Cardiac septum (tissue), 1 donor: ENCODE measurements at regions not wholly inside any gene's neighbourhood (a gene's known extent, or its start where the extent isn't known, plus 50 kb on each side); places are given as distances from the start of the nearest gene placed in this dataset.

ENCODE experiments used
- DNase-seq: peaks from one replicate; pipeline ENCODE4 v3.0.0-alpha.2; 2020; ENCODE audit warnings: low spot score
- intact Hi-C: fragments of 100-400 bp; cut with DNase I; formaldehyde crosslinking; loops from one replicate; pipeline ENCODE4 v1.14.0; 2022
- donor health status: DM: no; HTN: no; CAD: no.

DNA sequence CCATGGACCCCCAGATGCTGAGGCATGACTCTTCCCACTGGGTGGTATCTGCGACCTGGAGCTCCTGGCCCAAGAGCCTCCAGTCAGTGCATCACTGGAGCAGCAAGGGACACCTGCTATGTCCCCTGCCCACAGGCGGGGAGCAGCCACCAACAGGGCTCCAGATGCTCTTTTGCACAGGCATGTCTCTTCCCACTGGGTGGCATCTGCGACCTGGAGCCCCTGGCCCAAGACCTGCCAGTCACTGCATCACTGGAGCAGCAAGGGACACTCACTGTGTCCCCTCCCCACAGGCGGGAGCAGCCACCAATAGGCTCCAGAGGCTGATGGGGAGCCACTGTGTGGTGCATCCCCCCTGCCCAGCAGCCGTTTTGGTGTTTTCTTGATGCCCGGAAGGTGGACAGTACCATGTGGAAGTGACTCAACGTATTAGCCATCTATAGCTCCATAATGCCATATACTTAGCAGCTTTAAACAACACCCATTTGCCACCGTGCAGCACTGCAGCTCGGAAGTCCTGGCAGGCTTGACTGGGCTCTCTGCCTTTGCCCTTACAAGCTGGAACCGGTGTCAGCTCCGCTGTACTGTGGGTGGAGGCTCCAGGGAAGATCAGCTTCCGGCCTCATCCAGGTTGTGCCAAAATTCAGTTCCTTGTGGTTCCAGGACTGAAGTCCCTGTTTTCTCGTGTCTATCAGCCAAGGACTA is 124.9 kb upstream of the CST7 start:
- DNase-seq, result peak; percentile 47
- intact Hi-C loops, result no loop called here

DNA sequence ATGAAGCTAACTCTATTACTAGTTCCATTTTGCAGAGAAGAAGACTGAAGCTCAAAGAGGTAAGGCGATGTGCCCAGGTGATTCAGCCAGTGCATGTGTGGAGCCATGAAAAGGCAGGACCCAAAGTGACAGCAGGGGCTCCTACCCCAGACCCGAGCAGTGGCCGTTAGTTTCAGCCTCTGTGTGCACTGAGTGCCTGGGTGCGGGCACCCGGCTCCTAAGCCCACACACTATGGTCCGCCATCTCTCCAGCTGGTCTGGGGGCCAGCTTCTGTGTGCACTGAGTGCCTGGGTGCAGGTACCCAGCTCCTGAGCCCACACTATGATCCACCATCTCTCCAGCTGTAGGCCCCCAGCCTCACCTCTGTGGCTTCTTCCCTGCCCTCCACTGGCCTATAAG is 123.5 kb upstream of the CST7 start:
- intact Hi-C loops, result no loop called here
- DNase-seq, result peak; percentile 71

DNA sequence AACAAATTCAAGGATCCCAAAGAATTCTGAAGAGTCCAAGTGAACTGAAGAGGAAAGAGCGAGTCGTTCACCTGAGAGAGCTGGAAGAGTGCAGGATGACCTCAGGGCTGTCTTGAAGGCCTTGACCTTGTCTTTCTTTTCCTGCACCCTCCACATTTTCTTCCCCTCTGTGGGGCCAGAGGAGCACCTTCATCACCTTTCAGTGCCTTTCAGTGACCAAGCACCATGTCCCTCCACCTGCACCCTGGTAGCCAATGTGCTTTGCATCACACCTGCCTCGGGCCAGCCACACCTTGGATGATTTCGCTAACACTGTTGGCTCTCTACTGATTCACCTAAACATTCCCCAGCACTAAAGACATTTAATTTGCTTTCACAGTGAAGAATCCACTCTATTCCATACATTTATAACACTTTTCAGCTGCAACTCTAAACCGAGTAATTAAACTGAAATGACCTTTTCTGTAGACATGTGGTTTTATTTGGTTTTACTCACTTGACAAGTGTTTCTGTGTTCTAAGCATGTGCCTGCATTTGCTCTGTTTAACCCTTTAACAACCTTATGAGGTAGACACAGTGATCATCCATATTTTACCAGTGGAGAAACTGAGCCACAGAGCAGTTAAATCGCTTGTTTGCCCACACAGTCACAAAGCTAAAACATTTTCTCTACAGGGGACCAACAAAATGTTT is 121.3 kb upstream of the CST7 start:
- DNase-seq, result peak; percentile 38
- intact Hi-C loops, result no loop called here

- intact Hi-C loops, result no loop called here
- no peak for DNase-seq
Measured at GRCh38 chr20:24828992-24829648, 119.9 kb upstream of the CST7 start.

GRCh38 chr20:24829649-24830370 is 119.3 kb upstream of the CST7 start:
- intact Hi-C loops, result no loop called here
- DNase-seq, result peak; percentile 56

DNA sequence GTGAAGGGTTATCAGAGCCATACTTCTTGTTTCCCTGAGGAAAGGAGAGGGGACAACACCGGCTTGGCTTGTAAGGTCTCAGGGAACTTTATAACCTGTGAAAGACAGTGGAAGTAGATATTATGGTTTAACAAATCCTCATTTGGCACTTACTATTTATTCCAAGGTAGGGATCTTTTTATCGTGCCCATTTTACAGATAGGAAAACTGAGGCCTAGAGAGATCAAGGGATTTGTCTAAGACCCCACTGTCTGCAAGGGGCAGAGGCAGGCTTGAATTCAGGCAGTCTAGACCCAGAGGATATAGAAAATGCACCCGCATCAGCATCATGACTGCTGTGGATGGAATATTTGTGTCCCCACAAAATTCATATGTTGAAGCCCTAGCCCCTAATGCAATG is 118.4 kb upstream of the CST7 start:
- intact Hi-C loops, result no loop called here
- peak; percentile 17 for DNase-seq

- intact Hi-C loops, result no loop called here
- DNase-seq, result no peak
Measured at GRCh38 chr20:24831232-24831631, 117.8 kb upstream of the CST7 start.

DNA sequence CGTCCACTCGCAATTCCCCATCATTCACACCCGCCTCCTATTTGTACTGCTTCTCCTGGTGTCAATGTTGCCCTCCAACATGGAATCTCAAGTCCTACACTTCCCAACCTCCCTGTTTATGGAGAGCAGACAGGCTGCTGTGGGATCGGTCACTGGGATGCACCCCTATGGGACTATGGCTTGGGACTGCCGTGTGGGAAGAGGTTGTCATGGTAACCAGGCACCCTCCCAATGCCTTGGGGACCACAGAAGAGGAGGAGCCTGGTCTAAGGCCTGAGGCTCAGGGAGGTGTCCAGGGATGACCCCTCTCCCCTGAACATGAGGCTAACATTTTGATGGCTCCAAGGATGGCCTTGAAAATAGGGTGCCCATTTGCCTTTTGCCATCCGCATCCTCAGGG is 116.6 kb upstream of the CST7 start:
- peak; percentile 56 for DNase-seq
- intact Hi-C loops, result no loop called here

DNA sequence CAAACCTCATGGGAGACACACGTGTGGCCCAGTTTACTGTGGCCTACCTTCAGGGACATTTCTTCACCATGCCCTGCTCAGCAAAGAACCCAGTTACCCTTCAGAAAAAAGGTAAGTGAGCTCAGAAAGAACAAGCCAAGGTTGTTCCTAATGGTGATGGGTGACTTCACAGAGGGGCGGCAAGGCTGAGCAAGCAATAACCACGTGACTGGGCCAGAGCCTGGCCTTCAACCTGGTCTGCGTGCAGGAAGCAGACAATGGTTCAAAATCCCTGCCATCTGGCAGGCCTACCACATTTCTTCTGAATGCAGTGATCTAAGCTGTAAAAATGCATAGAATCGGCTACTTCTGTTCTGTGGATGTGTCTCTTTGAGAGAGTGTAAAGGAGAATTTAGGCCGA is 115.5 kb upstream of the CST7 start:
- intact Hi-C loops, result no loop called here
- peak; percentile 29 for DNase-seq

DNA sequence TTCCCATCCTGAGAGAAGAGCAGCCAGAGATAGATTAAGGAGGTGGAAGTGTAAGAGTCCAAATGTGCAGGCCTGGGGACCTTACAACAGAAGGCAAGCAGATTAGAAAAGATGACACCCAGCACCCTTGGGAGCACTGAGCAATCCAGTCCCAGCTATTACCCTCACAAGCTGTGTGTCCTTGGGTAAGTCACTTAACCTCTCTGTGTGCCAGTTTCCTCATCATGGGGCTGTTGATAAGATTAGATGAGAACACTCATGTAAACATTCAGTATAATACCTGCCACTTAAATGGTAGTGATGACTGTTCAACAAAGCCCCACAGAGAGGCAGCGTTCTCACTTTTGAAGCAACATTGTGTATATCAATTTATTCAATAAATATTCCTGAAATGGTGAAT is 114.8 kb upstream of the CST7 start:
- intact Hi-C loops, result no loop called here
- no peak for DNase-seq

DNA sequence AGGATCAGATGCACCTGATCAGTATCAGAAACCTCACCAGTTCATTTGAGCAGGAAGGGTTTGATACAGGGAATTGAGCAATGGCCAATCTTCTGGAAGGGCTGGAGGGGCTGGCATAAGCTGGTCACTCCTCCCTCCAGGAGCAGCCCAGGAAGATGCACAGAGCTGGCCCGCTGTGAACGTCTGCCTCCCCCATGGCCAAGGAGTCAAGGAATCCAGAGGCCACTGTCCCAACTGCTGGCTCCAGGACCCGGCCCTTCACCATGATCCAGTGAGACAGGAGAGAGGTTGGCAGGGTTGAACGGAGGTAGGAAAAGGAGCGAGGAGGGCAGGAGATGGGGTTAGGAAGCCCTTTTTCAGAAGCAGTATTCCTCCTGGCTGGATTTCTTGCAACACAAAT is 113.9 kb upstream of the CST7 start:
- DNase-seq, result peak; percentile 50
- intact Hi-C loops, result no loop called here

GRCh38 chr20:24836041-24836533 is 113.0 kb upstream of the CST7 start:
- intact Hi-C loops, result no loop called here

GRCh38 chr20:24836661-24837299 is 112.3 kb upstream of the CST7 start:
- DNase-seq, result peak; percentile 19
- intact Hi-C loops, result no loop called here

More at GRCh38 chr20:24836041-24836533, 113.0 kb upstream of the CST7 start:
- peak; percentile 38 for DNase-seq

GRCh38 chr20:24837781-24838450 is 111.2 kb upstream of the CST7 start:
- intact Hi-C loops, result no loop called here
- no peak for DNase-seq

DNA sequence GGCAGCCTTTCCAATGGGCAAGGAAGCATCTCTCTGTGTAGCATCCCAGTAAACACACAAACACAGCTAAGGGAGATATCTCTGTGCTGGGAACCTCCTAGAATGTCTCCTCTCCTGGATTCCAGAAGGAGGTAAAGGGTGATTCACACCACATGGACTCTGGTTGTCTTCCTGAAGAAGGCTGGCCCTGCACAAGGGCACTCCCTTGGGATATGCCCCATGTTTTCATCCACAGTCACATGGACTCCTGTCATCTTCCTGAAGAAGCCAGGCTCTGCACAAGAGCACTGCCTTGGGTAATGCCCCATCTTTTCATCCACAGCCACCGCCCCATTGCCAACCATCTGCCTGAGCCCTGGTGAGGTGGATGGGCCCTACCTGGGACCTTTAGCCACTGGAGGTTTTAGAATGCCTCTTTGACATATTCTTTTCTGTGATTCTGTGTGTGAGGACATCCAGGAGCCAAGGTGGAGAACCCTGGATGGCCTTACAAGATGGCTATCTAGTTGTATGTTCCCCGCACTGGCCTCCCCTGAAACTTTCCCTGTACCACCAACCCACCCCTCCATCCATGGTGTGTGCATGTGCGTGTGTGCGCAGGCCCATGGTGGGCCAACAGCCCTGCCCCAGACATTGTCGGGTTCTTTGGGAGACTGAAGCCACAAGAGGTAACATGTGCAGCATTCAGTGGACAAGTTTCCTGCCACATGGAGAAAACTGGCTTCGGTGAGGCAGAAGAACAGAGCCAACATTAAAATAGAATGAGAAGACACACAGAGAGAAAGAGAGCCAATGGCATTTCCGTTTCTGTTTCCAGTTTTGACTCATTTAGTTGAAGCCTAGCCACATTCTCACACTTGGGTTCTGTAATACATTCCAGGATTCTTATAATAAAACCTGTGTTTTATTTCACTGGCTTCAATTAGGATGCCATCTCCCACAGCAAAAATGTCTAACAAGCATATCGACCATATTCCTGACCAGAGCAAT is 110.2 kb upstream of the CST7 start:
- peak; percentile 65 for DNase-seq
- intact Hi-C loops, result no loop called here

DNA sequence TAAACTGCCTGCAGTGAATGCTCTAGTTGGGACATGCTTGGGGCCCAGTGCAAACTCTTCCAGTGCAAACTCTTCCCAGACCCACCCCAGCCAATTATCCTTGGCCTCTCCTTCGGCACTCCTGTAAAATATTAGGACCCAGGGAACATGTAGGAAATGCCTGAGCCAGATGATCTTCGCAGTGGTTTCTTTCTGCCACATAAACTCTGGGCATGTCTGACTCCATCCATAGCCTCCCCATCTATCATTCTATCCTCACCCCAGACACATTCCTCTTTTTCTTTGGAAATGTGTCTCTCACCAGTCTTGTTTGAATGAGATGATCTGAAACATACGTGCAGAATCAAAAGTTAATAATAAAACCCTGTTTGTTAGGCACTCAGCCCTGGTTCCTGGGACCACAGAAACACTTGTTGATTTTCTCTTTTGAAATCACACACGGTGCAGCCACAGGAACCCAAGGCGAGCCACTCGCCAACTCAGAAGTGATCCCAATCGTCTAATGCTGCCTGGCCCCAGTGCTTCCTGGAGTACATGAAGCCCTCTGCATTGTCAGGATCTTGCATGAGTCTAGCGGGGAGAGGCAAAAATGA is 108.9 kb upstream of the CST7 start:
- intact Hi-C loops, result no loop called here
- no peak for DNase-seq

- no peak for DNase-seq
- intact Hi-C loops, result no loop called here
Measured at GRCh38 chr20:24842274-24842917, 106.7 kb upstream of the CST7 start.
